ENCODE measurements at regions not wholly inside any gene's neighbourhood (a gene's known extent, or its start where the extent isn't known, plus 50 kb on each side); places are given as distances from the start of the nearest gene placed in this dataset.
"Not testable (repeated sequence)": the region's sequence is repeated elsewhere in the genome, so short reads cannot be mapped to it uniquely, and the experiment has no call there.

GRCh38 chr13:54165581-54166215, 1137.1 kb downstream of the OLFM4 start:
- DNase-seq, result no peak

GRCh38 chr13:54173996-54174395, 1145.4 kb downstream of the OLFM4 start:
- DNase-seq, result no peak

GRCh38 chr13:54175466-54175865, 1146.9 kb downstream of the OLFM4 start:
- no peak for DNase-seq

DNA sequence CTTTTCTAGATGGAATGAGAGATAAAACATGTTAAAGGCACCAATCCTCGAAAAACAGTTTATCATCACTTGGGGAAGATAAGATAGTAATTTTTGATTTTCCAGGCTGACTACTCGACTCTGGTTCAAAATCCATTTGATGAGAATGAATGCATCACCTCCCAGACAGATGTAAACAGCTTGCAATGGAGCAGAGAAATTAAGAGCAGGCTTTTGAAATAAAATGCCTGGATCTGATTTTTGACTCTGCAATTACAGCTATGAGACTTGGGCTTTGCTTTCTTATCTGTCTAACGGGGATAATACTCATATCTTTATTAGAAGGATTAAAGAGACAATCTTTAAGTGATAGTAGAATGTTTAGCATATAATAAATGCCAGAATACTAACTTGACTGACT, 1148.9 kb downstream of the OLFM4 start:
- no peak for DNase-seq

- DNase-seq, result no peak
These were observed 1154.6 kb downstream of the OLFM4 start for GRCh38 chr13:54183166-54183565.

GRCh38 chr13:54183728-54184127, 1155.1 kb downstream of the OLFM4 start:
- no peak for DNase-seq

GRCh38 chr13:54184576-54184975, 1156.0 kb downstream of the OLFM4 start:
- DNase-seq, result no peak

- no peak for DNase-seq
These were observed 1156.5 kb downstream of the OLFM4 start for GRCh38 chr13:54185101-54185500.

GRCh38 chr13:54185785-54186184, 1157.2 kb downstream of the OLFM4 start:
- no peak for DNase-seq

- DNase-seq, result no peak
These were observed 1158.8 kb downstream of the OLFM4 start for GRCh38 chr13:54187461-54187860.

DNA sequence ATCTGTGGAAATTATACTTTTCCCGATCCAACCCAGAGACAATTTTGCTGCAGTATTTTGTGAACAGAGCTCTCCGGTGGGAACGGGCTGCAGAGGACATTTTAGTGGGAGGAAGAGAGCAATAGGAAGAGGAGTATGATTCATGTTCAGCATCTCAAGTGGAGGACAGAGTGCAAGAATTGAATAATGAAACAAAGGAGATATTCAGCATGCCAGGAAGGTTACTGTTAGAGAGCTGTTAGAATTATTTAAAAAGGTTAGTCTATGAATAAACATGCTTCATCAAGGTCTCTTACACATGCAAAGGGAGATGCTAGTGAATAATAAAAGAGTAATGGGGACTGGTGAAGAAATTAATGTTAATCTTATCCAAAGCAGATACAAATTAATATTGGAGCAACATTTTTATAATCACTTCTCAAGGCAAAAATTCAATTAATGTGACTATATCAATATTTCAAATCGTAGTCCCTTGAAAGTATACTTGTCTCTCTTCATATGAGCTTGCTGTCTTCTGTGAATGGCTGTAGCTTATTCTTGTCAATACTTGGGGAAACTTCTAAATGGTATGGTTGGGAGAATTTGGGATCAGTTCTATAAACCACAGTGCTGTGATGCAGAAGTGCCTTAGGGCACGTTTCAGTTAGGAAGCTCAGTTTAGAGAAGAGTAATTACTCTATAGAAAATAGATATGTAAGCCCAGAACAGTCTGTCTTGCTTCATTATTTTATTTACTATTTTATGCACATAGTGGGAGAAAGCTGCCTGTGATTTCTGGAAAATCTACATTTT, 1165.8 kb downstream of the OLFM4 start:
- DNase-seq, result no peak

- DNase-seq, result no peak
These were observed 1168.1 kb downstream of the OLFM4 start for GRCh38 chr13:54196684-54197083.

DNA sequence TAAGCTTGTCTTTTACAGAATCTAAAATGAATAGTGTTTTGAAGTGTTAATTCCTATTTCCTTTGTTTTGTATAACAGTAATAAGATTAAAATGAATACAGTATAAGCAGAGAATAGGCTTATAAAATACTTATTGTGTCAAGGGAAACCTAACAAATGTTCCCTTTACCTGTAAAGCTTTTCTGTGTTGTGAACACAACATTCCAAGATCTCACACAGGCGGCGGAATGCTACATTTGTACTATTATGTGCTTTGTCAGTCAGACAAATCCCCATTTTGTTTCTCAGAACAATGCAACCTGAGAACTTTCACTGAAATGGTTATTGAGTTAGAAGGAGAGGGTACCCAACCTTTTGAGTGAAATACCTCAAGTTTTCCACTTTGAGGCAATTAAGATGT, 1170.3 kb downstream of the OLFM4 start:
- no peak for DNase-seq

DNA sequence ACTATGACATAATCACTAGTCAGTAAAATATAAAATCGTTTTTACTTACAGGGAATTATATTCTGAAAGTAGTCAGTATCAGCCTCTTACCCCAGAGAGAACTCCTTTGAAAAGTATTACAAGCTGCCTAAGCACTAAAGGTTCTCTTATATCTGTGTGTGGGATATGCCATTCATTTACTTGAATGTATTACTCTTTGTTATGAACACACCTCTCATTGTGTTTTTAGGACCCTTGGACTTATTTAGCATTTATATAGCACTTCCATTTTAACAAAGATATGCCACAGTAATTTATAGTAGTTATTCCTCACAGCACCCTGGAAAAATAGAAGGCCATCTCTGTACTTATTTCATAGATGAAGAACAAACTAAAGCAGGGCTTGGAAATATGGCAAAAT, 1178.0 kb downstream of the OLFM4 start:
- no peak for DNase-seq

- no peak for DNase-seq
These were observed 1181.9 kb downstream of the OLFM4 start for GRCh38 chr13:54210397-54211049.

DNA sequence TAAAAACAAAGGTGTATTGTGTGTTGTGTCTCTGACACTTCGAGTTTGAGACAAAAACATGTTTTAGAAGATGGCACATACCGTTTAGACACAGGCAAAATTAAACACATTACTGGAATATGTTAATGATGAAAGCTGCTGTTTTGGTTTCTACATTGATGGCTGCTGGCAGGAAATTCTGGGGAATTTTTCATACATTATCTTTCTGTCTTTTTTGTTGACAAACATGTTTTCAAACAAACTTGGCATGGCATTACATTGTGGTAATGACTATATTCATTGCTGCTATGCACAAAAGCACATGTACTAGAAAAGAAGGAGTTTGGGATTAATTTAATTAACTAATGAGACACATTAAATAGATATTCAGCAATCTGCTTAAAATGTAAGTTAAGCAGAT, 1187.6 kb downstream of the OLFM4 start:
- no peak for DNase-seq

DNA sequence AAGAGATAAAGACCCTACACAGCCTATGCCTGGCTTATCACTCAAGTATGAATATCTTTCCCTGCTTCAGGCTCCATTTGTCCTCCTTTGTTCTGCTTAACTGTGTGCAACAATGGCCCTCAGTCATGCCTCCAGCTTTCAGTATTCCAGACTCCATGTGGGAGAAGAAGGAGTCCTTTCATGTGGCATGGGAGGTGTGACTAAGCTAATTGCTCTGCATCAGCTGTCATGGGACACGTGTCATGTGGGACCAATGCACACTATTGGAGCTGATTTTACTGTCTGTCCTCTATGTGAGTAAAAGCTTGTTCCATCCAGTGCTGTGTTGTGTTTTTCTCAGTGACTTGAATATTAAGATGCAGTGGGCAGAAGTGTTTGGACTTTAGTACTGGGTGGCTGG, 1198.3 kb downstream of the OLFM4 start:
- DNase-seq, result peak in 6 of 14 donors; percentile 2 to 34 (median 12)

DNA sequence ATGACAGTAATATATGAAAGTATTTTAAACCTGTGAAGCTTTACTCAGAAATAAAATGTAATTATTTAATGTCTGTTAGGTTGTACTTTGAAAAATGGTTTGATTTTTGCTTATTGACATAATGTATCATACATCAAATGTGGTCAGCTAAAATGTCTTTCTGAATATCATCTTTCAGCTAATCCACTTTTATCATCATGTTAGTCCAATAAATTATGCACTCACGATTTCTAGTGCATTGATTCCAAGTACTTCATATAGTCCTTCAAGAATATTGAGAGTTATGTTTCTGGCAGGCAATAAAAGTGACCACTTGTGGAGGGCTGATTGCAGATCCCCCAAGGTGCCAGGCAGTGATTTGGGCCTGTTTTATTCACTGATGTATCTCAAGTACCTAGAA, 1204.1 kb downstream of the OLFM4 start:
- no peak for DNase-seq

DNA sequence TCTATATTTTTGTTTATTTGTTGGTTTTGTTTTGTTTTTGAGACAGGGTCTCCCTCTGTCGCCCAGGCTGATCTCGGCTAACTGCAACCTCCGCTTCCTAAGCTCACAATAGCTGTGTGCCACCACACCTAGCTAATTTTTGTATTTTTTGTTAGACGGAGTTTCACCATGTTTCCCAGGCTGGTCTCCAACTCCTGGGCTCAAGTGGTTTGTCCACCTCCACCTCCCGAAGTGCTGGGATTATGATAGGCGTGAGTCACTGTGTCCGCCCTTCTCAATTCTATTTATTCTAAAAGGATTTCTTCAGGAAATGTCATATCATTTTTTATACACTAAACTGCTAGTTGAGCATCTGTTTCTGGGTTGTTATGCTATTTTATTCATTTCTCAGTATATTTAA, 1206.0 kb downstream of the OLFM4 start:
- DNase-seq, result no peak

DNA sequence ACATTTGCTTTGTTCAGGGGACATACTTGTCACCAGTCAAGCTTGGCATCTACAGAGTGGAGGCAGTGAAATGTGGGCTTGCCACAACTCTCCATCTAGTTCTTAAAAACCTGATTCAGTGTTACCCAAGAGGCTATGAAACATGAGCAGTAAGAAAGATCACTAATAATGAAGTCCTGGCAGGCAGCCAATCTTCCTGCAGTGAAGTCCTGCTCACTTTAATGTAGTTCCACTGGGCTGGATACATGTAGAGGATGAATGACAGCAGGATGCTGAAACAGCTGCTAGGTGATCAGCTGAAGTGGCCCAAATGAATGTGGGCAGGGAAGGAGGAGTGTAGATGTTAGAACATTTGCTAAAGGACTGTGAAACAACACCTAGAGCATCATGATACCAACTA, 1213.1 kb downstream of the OLFM4 start:
- no peak for DNase-seq

DNA sequence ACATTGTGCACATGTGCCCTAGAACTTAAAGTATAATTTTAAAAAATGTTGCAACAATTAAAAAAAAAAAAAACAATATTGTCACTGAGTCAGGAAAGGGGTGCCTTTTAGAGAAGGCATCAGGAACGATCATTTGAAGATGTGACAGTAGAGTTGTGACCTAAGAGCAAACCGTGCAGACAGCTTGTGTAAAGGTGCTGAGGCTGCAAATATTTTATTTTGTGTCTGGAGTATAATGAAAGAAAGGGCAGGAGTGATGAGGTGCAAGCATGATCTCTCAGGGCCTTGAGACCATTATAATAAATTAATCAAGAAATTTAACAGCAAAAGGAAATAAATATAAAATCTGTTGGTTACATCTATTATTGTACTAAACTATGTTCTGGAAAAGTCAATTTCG, 1219.7 kb downstream of the OLFM4 start:
- DNase-seq, result no peak

DNA sequence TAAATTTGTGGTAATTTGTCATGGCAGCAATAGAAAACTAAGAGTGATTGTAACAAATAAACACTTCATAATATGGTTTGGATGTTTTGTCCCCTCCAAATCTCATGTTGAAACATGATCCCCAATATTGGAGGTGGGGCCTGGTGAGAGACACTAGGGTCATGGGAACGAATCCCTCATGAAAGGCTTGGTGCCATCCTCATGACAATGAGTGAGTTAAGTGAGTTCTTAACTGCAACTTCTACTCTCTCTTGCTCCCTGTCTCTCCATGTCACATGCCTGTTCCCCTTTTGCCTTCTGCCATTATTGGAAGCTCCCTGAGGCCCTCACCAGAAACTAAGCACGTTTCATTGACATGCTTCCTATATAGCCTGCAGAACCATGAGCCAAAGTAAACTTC, 1233.2 kb downstream of the OLFM4 start:
- no peak for DNase-seq

DNA sequence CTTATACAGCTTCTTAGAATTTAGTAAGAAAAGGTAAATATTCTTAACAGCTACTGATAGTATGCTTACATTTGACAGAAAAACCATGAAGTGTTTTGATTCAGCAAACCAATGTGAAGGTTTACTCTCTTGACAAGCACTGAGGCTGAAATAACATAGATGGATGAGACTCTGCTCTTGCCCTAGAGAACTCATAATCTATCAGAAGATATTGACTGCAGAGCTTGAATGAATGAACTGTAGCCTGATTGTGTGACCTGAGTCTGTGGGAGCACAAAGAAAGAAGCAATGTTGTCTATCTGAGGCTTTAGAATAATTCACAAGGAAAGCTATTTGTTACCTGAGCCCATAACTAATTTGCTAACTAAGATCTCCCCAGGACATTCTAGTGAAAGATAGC, 1235.3 kb downstream of the OLFM4 start:
- no peak for DNase-seq

DNA sequence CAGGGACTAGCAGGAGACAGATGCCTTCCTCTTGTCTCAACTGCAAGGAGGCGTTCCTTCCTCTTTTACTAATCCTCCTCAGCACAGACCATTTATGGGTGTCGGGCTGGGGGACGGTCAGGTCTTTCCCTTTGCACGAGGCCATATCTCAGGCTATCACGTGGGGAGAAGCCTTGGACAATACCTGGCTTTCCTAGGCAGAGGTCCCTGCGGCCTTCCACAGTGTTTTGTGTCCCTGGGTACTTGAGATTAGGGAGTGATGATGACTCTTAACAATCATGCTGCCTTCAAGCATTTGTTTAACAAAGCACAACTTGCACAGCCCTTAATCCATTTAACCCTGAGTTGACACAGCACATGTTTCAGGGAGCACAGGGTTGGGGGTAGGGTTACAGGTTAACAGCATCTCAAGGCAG, 1238.6 kb downstream of the OLFM4 start:
- not testable (repeated sequence) for DNase-seq
